ENCODE measurements at regions not wholly inside any gene's neighbourhood (a gene's known extent, or its start where the extent isn't known, plus 50 kb on each side); places are given as distances from the start of the nearest gene placed in this dataset.

GRCh38 chr2:49686291-49686690 lies 532.0 kb upstream of the FSHR start:
- Mint-ChIP-seq H3K4me1 (no peaks in the 10 kb centered on the region), H3K4me3 (no peak overlapping the region), H3K27me3 (no peaks in the 10 kb centered on the region), H3K9me3 (ENCODE audit: insufficient read depth) (no peaks in the 10 kb centered on the region), H3K27ac (no peak overlapping the region)
- Histone ChIP-seq H3K27ac (ENCODE audit: low read length in 2 of 2) (no peak overlapping the region), H3K36me3 (replicated peaks in 1 of 2; ENCODE audit: control extremely low read depth in 1 of 2, control insufficient read depth in 1 of 2, extremely low read depth in 1 of 2, insufficient read depth in 2 of 2, low read length in 1 of 2) (no peaks in the 10 kb centered on the region), H3K4me1 (ENCODE audit: control insufficient read depth in 2 of 2, insufficient read depth in 2 of 2, low read length in 2 of 2) (no peaks in the 10 kb centered on the region), H3K4me2 (replicated peaks; ENCODE audit: low read depth, low read length, poor library complexity, severe bottlenecking) (no peak overlapping the region), H3K79me2 (ENCODE audit: control insufficient read depth, insufficient read depth, low read length) (no peaks in the 10 kb centered on the region), H3K9ac (ENCODE audit: low read length) (no peak overlapping the region), H2AFZ (ENCODE audit: insufficient read depth, low read depth, low read length, poor library complexity, severe bottlenecking) (no peak overlapping the region), H3K4me3 (ENCODE audit: control extremely low read depth in 1 of 5, extremely low read depth in 1 of 5, insufficient read depth in 1 of 5, low read depth in 2 of 5, low read length in 4 of 5) (no peak overlapping the region), H4K20me1 (ENCODE audit: control insufficient read depth, insufficient read depth, low read length, poor library complexity, severe bottlenecking) (no peaks in the 10 kb centered on the region), H3K27me3 (replicated peaks in 1 of 4; ENCODE audit: control extremely low read depth in 1 of 4, control insufficient read depth in 3 of 4, insufficient read depth in 4 of 4, low read length in 3 of 4) (no peaks in the 10 kb centered on the region), H3K9me3 (ENCODE audit: control extremely low read depth in 1 of 3, control insufficient read depth in 2 of 3, insufficient read depth in 1 of 3, low read length in 2 of 3) (peaks cover 0 to 3% (median 0%) of the 10 kb centered on the region in 3 donors)
- ChIA-PET POLR2A (no interaction called here), CTCF (no interaction called here)
- ATAC-seq (ENCODE audit: low read depth) (no peak), DNase-seq (no peak)
- intact Hi-C loops (cut with micrococcal nuclease) = no loop called here
- 88% methylated on average over 1 of the region's 2 CpGs for WGBS (ENCODE audit: insufficient coverage)
- TF ChIP-seq EZH2 (IDR thresholded peaks at IDR 0.05; ENCODE audit: borderline replicate concordance, insufficient read depth, low read depth, low read length, poor library complexity, severe bottlenecking) = no peak
- TF ChIP-seq, protein P1, sequence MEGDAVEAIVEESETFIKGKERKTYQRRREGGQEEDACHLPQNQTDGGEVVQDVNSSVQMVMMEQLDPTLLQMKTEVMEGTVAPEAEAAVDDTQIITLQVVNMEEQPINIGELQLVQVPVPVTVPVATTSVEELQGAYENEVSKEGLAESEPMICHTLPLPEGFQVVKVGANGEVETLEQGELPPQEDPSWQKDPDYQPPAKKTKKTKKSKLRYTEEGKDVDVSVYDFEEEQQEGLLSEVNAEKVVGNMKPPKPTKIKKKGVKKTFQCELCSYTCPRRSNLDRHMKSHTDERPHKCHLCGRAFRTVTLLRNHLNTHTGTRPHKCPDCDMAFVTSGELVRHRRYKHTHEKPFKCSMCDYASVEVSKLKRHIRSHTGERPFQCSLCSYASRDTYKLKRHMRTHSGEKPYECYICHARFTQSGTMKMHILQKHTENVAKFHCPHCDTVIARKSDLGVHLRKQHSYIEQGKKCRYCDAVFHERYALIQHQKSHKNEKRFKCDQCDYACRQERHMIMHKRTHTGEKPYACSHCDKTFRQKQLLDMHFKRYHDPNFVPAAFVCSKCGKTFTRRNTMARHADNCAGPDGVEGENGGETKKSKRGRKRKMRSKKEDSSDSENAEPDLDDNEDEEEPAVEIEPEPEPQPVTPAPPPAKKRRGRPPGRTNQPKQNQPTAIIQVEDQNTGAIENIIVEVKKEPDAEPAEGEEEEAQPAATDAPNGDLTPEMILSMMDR (IDR thresholded peaks at IDR 0.05) = no peak

- no peak for TF ChIP-seq EZH2 (IDR thresholded peaks at IDR 0.05; ENCODE audit: borderline replicate concordance, insufficient read depth, low read depth, low read length, poor library complexity, severe bottlenecking)
- TF ChIP-seq, protein P1 (IDR thresholded peaks at IDR 0.05) = no peak
- POLR2A ChIA-PET = no interaction called here
These were observed 522.9 kb upstream of the FSHR start for GRCh38 chr2:49677227-49677626.

More at GRCh38 chr2:49677227-49677626, 522.9 kb upstream of the FSHR start:
- H4K20me1 ChIP-seq (ENCODE audit: control insufficient read depth, insufficient read depth, low read length, poor library complexity, severe bottlenecking) = no peaks in the 10 kb centered on the region
- no peak overlapping the region for H3K9ac ChIP-seq (ENCODE audit: low read length)
- no peaks in the 10 kb centered on the region for H3K9me3 Mint-ChIP-seq (ENCODE audit: insufficient read depth)
- H3K36me3 ChIP-seq (replicated peaks in 1 of 2; ENCODE audit: control extremely low read depth in 1 of 2, control insufficient read depth in 1 of 2, extremely low read depth in 1 of 2, insufficient read depth in 2 of 2, low read length in 1 of 2) = no peaks in the 10 kb centered on the region
- intact Hi-C loops (cut with micrococcal nuclease) = no loop called here
- H3K4me1 ChIP-seq (ENCODE audit: control insufficient read depth in 2 of 2, insufficient read depth in 2 of 2, low read length in 2 of 2) = no peaks in the 10 kb centered on the region
- no peak overlapping the region for H3K27ac Mint-ChIP-seq
- ATAC-seq (ENCODE audit: low read depth) = no peak
- CTCF ChIA-PET = no interaction called here
- WGBS (ENCODE audit: insufficient coverage) = no CpG with 5 or more reads among the region's 1 CpG
- no peak overlapping the region for H3K27ac ChIP-seq (ENCODE audit: low read length in 2 of 2)
- no peaks in the 10 kb centered on the region for H3K27me3 ChIP-seq (replicated peaks in 1 of 4; ENCODE audit: control extremely low read depth in 1 of 4, control insufficient read depth in 3 of 4, insufficient read depth in 4 of 4, low read length in 3 of 4)
- H3K4me2 ChIP-seq (replicated peaks; ENCODE audit: low read depth, low read length, poor library complexity, severe bottlenecking) = no peak overlapping the region
- H3K79me2 ChIP-seq (ENCODE audit: control insufficient read depth, insufficient read depth, low read length) = no peaks in the 10 kb centered on the region
- no peaks in the 10 kb centered on the region for H3K4me1 Mint-ChIP-seq
- H3K9me3 ChIP-seq (ENCODE audit: control extremely low read depth in 1 of 3, control insufficient read depth in 2 of 3, insufficient read depth in 1 of 3, low read length in 2 of 3) = no peaks in the 10 kb centered on the region
- H2AFZ ChIP-seq (ENCODE audit: insufficient read depth, low read depth, low read length, poor library complexity, severe bottlenecking) = no peak overlapping the region
- no peak for DNase-seq
- no peaks in the 10 kb centered on the region for H3K27me3 Mint-ChIP-seq
- no peak overlapping the region for H3K4me3 Mint-ChIP-seq
- no peak overlapping the region for H3K4me3 ChIP-seq (ENCODE audit: control extremely low read depth in 1 of 5, extremely low read depth in 1 of 5, insufficient read depth in 1 of 5, low read depth in 2 of 5, low read length in 4 of 5)

All from B cell (primary cell).